K562 (cell line): ENCODE measurements at regions not wholly inside any gene's neighbourhood (a gene's known extent, or its start where the extent isn't known, plus 50 kb on each side); places are given as distances from the start of the nearest gene placed in this dataset.

ENCODE experiments used
- ATAC-seq: fragments of 200-7000 bp; cut with Tn5 transposase; 3 replicates; pipeline ENCODE4 v1.9.1; 2020; ENCODE audit warnings: moderate library complexity
- BruUV-seq: library from RNA; stranded (reverse); fragments of 400-500 nt; replicated peaks from 2 replicates; lab custom pipeline; 2021; lab: Mats Ljungman, UMichigan
- CTCF ChIA-PET: fragments of 300-600 bp; formaldehyde crosslinking; extraction: SDS; loops from one replicate; lab custom pipeline; 2021; ENCODE audit warnings: low intra/inter-chr PET ratio; lab: Yijun Ruan, JAX
- POLR2A ChIA-PET: fragments of 300-600, 350-650 bp; sonication (Branson Sonifier 250); formaldehyde crosslinking; extraction: SDS; loops from one replicate; lab custom pipeline; 2021; ENCODE audit warnings: antibody characterized with exemption, inconsistent platforms; lab: Yijun Ruan, JAX
- DNase-seq, 4 experiments: peaks; one replicate each; pipeline versions ENCODE4 v3.0.0 to v3.0.0-alpha.2; 2011 to 2018; ENCODE audit warnings: low spot score in 3 of 4, mixed read lengths in 3 of 4; ENCODE audit errors: extremely low read depth in 1 of 4
- FAIRE-seq: peaks from 2 replicates; lab custom pipeline; 2011; peaks lifted over from hg19 to GRCh38; lab: Jason Lieb, UNC
- H2AFZ ChIP-seq: 2 replicates; pipeline ENCODE4 v1.6.0; 2011; ENCODE audit warnings: low read depth, low read length, control low read depth, inconsistent platforms
- H3K27ac ChIP-seq: fragments of 200-600 bp; 3 replicates; pipeline ENCODE4 v1.8.0; 2011; ENCODE audit warnings: low read depth, mild to moderate bottlenecking, control low read depth, inconsistent platforms, low read length, moderate library complexity, mixed read lengths; ENCODE audit errors: extremely low read depth
- H3K27me3 ChIP-seq, 2 experiments: fragments of 300-600 bp in 1 of 2; 2 replicates in 1 of 2; 3 replicates in 1 of 2; pipeline versions ENCODE4 v1.6.0 to v1.8.0; 2011; ENCODE audit warnings: inconsistent platforms in 2 of 2, low read length in 2 of 2, mild to moderate bottlenecking in 1 of 2, mixed read lengths in 1 of 2, moderate library complexity in 1 of 2; ENCODE audit not compliant: control insufficient read depth in 2 of 2, insufficient read depth in 2 of 2
- H3K36me3 ChIP-seq: fragments of 300-600 bp; 3 replicates; pipeline ENCODE4 v1.8.0; 2011; ENCODE audit warnings: mild to moderate bottlenecking, low read length, inconsistent platforms; ENCODE audit not compliant: control insufficient read depth, insufficient read depth
- H3K4me1 ChIP-seq, 2 experiments: fragments of 200-600 bp in 1 of 2; replicated peaks in 1 of 2; 2 replicates in 1 of 2; 3 replicates in 1 of 2; pipeline versions ENCODE4 v1.5.1 to v1.8.0; 2011; ENCODE audit warnings: inconsistent platforms in 2 of 2, low read length in 2 of 2, mild to moderate bottlenecking in 1 of 2, mixed read lengths in 1 of 2, moderate library complexity in 1 of 2; ENCODE audit not compliant: control insufficient read depth in 2 of 2, insufficient read depth in 2 of 2
- H3K4me2 ChIP-seq: 2 replicates; pipeline ENCODE4 v1.6.1; 2011; ENCODE audit warnings: low read length, control low read depth, inconsistent platforms, mixed read lengths; ENCODE audit not compliant: insufficient read depth
- H3K4me3 ChIP-seq: fragments of 200-600 bp; sonication (generic), shearing (Covaris generic); 2 replicates; pipeline ENCODE4 v1.5.1; 2016; ENCODE audit warnings: control low read depth, inconsistent platforms
- H3K79me2 ChIP-seq: fragments of 200-600 bp; 3 replicates; pipeline ENCODE4 v1.8.0; 2011; ENCODE audit warnings: low read length, inconsistent platforms; ENCODE audit not compliant: control insufficient read depth, insufficient read depth
- H3K9ac ChIP-seq, 2 experiments: 2 replicates each; pipeline versions ENCODE4 v1.6.0 to v1.6.1; 2011; ENCODE audit warnings: low read depth in 2 of 2, low read length in 2 of 2, control low read depth in 1 of 2, inconsistent platforms in 1 of 2, mild to moderate bottlenecking in 1 of 2, mixed read lengths in 1 of 2; ENCODE audit not compliant: insufficient read depth in 1 of 2
- H3K9me1 ChIP-seq: one replicate; pipeline ENCODE4 v1.6.0; 2011; ENCODE audit warnings: inconsistent platforms, mild to moderate bottlenecking, low read length, moderate library complexity; ENCODE audit not compliant: control insufficient read depth, insufficient read depth
- H3K9me3 ChIP-seq: replicated peaks from 2 replicates; pipeline ENCODE4 v1.5.1; 2011; ENCODE audit warnings: low read depth, low read length, inconsistent platforms; ENCODE audit not compliant: control insufficient read depth, insufficient read depth
- H4K20me1 ChIP-seq: replicated peaks from 2 replicates; pipeline ENCODE4 v1.6.1; 2011; ENCODE audit warnings: low read length, inconsistent platforms, mixed read lengths; ENCODE audit not compliant: control insufficient read depth, insufficient read depth
- HDAC3 ChIP-seq: fragments of 450-650 bp; IDR thresholded peaks from 2 replicates; pipeline ENCODE4 v1.6.1; 2018; ENCODE audit warnings: borderline replicate concordance, mild to moderate bottlenecking, moderate library complexity; ENCODE audit not compliant: partially characterized antibody
- ILK ChIP-seq: fragments of 450-650 bp; IDR thresholded peaks from 2 replicates; pipeline ENCODE4 v1.6.1; 2016; ENCODE audit warnings: missing genetic modification characterization, low read depth, mild to moderate bottlenecking, missing compliant biosample characterization, moderate library complexity, borderline replicate concordance
- SP2 ChIP-seq: IDR thresholded peaks from 2 replicates; pipeline ENCODE4 v1.6.1; 2011; ENCODE audit warnings: mild to moderate bottlenecking, low read depth, low read length, moderate library complexity; ENCODE audit not compliant: poor library complexity, severe bottlenecking; ENCODE audit errors: extremely low read depth
- STAT5A ChIP-seq: IDR thresholded peaks from 2 replicates; pipeline ENCODE4 v1.6.1; 2012; ENCODE audit warnings: low read length, inconsistent platforms, borderline replicate concordance
- whole genome bisulfite sequencing: fragments of 100-300 bp; shearing (Covaris generic); methylation state at CpG from one replicate; pipeline ENCODE4 v1.1.6; 2016; ENCODE audit warnings: low coverage, mixed read lengths; ENCODE audit not compliant: insufficient coverage; ENCODE audit errors: missing lambda C conversion rate; 5-methylcytosine and 5-hydroxymethylcytosine counted together
- in situ Hi-C: fragments of 300-500 bp; cut with MboI; formaldehyde crosslinking; loops from 4 replicates; pipeline ENCODE4 v1.15.0; 2018; ENCODE audit warnings: inconsistent platforms, mixed read lengths
- intact Hi-C: fragments of 100-400 bp; cut with micrococcal nuclease; formaldehyde crosslinking; loops from 2 replicates; pipeline ENCODE4 v1.14.2; 2022
- TF ChIP-seq, protein P1 (sequence below): sonication (generic); formaldehyde crosslinking; IDR thresholded peaks from 2 replicates; pipeline ENCODE4 v1.8.0; 2022; ENCODE audit warnings: mild to moderate bottlenecking, missing genetic modification reagents
- TF ChIP-seq, protein P2 (sequence below): fragments of 200-800 bp; sonication (Bioruptor generic); IDR thresholded peaks from 2 replicates; pipeline ENCODE4 v1.6.1; 2016; ENCODE audit warnings: missing genetic modification characterization, missing compliant biosample characterization

DNA sequence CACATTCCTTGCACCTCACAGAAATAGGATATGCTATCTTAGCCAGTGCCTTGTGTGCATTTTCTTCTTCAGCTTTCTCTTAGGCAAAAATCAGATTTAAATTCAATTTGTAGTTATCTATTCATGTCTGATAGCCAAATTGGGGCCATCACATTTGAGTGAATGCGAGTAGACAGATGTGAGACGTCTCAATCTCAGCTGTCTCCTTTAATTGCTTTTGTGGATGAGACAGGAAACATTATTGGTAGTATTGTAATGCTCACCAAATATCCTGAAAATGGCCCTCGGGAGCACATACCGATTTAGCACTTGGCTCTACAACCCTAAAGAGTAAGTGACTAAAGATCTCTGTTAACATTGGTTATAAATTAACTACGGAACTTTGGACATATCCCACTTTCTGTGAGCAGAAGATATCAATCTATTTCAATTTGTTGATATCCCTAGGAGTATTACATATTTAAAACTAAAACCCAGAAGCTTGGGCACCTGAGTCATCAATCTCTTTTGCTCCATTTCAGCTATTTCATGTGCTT lies 1012.5 kb upstream of the TMEM132C start:
- Histone ChIP-seq H3K9me1 (no peaks in the 10 kb centered on the region), H4K20me1 (no peaks in the 10 kb centered on the region), H3K27me3 (no peaks in the 10 kb centered on the region), H2AFZ (no peak overlapping the region; the same call in 1 of the 2 replicates), H3K36me3 (no peaks in the 10 kb centered on the region), H3K27ac (no peak overlapping the region), H3K4me2 (no peak overlapping the region), H3K4me3 (no peak overlapping the region), H3K9me3 (no peaks in the 10 kb centered on the region), H3K79me2 (no peaks in the 10 kb centered on the region), H3K4me1 (no peaks in the 10 kb centered on the region), H3K9ac (no peak overlapping the region)
- DNase-seq (no peak), FAIRE-seq (no peak), ATAC-seq (no peak)
- WGBS, result 8% methylated on average over 5 of the region's 5 CpGs
- BruUV-seq, result no TSS peak
- in situ Hi-C loops (no loop called here), intact Hi-C loops (no loop called here)
- POLR2A ChIA-PET, result interaction anchor here (1.0 kb wide), 1 partner anchor 12 kb away, joined by 3 read pairs; no protein-coding TSS in a partner anchor
- CTCF ChIA-PET, result no interaction called here
- TF ChIP-seq SP2, result no peak
- TF ChIP-seq, protein P1, sequence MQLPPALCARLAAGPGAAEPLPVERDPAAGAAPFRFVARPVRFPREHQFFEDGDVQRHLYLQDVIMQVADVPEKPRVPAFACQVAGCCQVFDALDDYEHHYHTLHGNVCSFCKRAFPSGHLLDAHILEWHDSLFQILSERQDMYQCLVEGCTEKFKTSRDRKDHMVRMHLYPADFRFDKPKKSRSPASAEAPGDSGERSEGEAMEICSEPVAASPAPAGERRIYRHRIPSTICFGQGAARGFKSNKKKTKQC, result no peak
- TF ChIP-seq ILK (tag), result no peak
- TF ChIP-seq STAT5A, result no peak
- no peak for TF ChIP-seq HDAC3
- TF ChIP-seq, protein P2, sequence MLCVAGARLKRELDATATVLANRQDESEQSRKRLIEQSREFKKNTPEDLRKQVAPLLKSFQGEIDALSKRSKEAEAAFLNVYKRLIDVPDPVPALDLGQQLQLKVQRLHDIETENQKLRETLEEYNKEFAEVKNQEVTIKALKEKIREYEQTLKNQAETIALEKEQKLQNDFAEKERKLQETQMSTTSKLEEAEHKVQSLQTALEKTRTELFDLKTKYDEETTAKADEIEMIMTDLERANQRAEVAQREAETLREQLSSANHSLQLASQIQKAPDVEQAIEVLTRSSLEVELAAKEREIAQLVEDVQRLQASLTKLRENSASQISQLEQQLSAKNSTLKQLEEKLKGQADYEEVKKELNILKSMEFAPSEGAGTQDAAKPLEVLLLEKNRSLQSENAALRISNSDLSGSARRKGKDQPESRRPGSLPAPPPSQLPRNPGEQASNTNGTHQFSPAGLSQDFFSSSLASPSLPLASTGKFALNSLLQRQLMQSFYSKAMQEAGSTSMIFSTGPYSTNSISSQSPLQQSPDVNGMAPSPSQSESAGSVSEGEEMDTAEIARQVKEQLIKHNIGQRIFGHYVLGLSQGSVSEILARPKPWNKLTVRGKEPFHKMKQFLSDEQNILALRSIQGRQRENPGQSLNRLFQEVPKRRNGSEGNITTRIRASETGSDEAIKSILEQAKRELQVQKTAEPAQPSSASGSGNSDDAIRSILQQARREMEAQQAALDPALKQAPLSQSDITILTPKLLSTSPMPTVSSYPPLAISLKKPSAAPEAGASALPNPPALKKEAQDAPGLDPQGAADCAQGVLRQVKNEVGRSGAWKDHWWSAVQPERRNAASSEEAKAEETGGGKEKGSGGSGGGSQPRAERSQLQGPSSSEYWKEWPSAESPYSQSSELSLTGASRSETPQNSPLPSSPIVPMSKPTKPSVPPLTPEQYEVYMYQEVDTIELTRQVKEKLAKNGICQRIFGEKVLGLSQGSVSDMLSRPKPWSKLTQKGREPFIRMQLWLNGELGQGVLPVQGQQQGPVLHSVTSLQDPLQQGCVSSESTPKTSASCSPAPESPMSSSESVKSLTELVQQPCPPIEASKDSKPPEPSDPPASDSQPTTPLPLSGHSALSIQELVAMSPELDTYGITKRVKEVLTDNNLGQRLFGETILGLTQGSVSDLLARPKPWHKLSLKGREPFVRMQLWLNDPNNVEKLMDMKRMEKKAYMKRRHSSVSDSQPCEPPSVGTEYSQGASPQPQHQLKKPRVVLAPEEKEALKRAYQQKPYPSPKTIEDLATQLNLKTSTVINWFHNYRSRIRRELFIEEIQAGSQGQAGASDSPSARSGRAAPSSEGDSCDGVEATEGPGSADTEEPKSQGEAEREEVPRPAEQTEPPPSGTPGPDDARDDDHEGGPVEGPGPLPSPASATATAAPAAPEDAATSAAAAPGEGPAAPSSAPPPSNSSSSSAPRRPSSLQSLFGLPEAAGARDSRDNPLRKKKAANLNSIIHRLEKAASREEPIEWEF (CRISPR knock-in tag), result no peak
